ENCODE measurements at regions not wholly inside any gene's neighbourhood (a gene's known extent, or its start where the extent isn't known, plus 50 kb on each side); places are given as distances from the start of the nearest gene placed in this dataset.

DNA sequence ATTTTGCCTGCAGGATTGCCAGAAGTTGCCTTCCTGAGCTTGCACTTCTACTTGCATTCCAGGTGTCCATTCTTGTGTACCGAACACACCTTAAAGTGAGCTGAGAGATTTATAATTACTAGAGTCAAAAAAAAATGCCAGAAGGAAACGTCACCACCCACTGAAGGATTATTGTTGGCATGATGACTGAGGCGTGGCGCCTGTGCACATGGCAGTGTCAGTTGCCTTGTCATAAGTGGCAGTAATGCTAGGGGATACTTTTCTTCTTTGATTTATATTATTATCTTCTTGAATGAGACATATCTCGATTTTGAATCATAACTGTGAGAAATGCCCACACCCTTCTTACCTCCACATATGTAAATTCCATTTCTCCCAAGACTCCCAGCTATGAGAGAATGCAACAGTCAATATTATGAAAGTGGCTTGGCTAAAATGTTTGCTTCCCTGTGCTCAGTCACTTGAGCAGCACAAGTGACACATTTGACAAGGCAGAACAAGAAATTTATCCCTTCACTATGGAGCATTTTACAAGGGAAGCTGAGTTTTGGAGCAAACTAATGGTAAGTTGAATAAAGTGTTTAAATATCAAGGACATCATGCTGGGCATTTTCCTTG is 149.5 kb upstream of the SASH1 start:
- Histone ChIP-seq H2BK120ac (replicated peaks; ENCODE audit: low read depth, low read length) (no peak overlapping the region), H3K79me2 (ENCODE audit: control insufficient read depth in 1 of 2, insufficient read depth in 2 of 2, low read length in 2 of 2) (no peaks in the 10 kb centered on the region), H3K56ac (replicated peaks; ENCODE audit: insufficient read length, low read depth, low read length) (no peak overlapping the region), H3K18ac (ENCODE audit: extremely low read depth, low read length) (no peak overlapping the region), H4K5ac (ENCODE audit: insufficient read length, low read depth, low read length) (no peak overlapping the region), H2BK15ac (ENCODE audit: low read length) (no peak overlapping the region), H3K27ac (ENCODE audit: low read depth, low read length) (no peak overlapping the region), H3K4me3 (ENCODE audit: extremely low read depth in 1 of 4, insufficient read depth in 2 of 4, low read depth in 3 of 4, low read length in 4 of 4) (no peak overlapping the region), H2BK20ac (ENCODE audit: low read length) (no peak overlapping the region), H3K4me2 (ENCODE audit: insufficient read depth in 1 of 2, low read depth in 2 of 2, low read length in 2 of 2) (no peak overlapping the region), H3K9ac (replicated peaks in 1 of 4; ENCODE audit: extremely low read depth in 1 of 4, low read depth in 3 of 4, low read length in 3 of 4) (no peak overlapping the region), H2BK12ac (ENCODE audit: low read depth, low read length) (no peak overlapping the region), H3K23ac (ENCODE audit: insufficient read length) (no peak overlapping the region), H4K91ac (replicated peaks; ENCODE audit: insufficient read length, low read length) (no peak overlapping the region), H3K9me3 (ENCODE audit: insufficient read depth in 2 of 2, low read depth in 1 of 2, low read length in 1 of 2) (no peaks in the 10 kb centered on the region), H4K20me1 (replicated peaks in 1 of 2; ENCODE audit: control insufficient read depth in 1 of 2, insufficient read depth in 2 of 2, low read length in 2 of 2) (no peaks in the 10 kb centered on the region), H2AK5ac (ENCODE audit: low read depth, low read length) (no peak overlapping the region), H2BK5ac (ENCODE audit: low read depth, low read length) (no peak overlapping the region), H3K79me1 (ENCODE audit: low read depth, low read length) (no peaks in the 10 kb centered on the region), H2AFZ (ENCODE audit: low read length) (no peak overlapping the region), H4K8ac (ENCODE audit: extremely low read depth, insufficient read depth, low read length) (no peak overlapping the region), H3K4me1 (replicated peaks in 1 of 4; ENCODE audit: control insufficient read depth in 3 of 4, insufficient read depth in 4 of 4, low read length in 3 of 4) (no peaks in the 10 kb centered on the region), H3K36me3 (ENCODE audit: control insufficient read depth in 2 of 4, insufficient read depth in 4 of 4, low read length in 3 of 4) (no peaks in the 10 kb centered on the region), H3K4ac (replicated peaks; ENCODE audit: insufficient read length, low read depth, low read length) (no peak overlapping the region), H3K27me3 (replicated peaks in 1 of 4; ENCODE audit: control insufficient read depth in 3 of 4, extremely low read depth in 1 of 4, insufficient read depth in 3 of 4, low read length in 3 of 4) (no peaks in the 10 kb centered on the region), H3K14ac (ENCODE audit: insufficient read length) (no peak overlapping the region), H3K23me2 (ENCODE audit: low read depth, low read length) (no peaks in the 10 kb centered on the region)
- FAIRE-seq (no peak), DNase-seq (ENCODE audit: low read depth in 1 of 2, low spot score in 2 of 2) (no peak)
- 82% methylated on average over 5 of the region's 5 CpGs; no CpG with 5 or more reads in 1 of the 2 experiments for WGBS, 2 experiments (ENCODE audit: extremely low coverage in 1 of 2, insufficient coverage in 1 of 2, insufficient read length in 1 of 2, insufficient replicate concordance in 2 of 2, low coverage in 1 of 2, low lambda C conversion rate in 2 of 2, missing lambda C conversion rate in 1 of 2)
- CTCF ChIA-PET (ENCODE audit: partially characterized antibody) = interaction anchor here (1.2 to 3.0 kb wide), 3 partner anchors 10 to 16 kb away, joined by 4 to 16 read pairs (median 16); no protein-coding TSS in a partner anchor
- POLR2A ChIA-PET (ENCODE audit: partially characterized antibody) = no interaction called here
- TF ChIP-seq SRF (IDR thresholded peaks at IDR 0.05; ENCODE audit: low read depth, low read length) (no peak), SIX5 (IDR thresholded peaks at IDR 0.05; ENCODE audit: low read depth, low read length) (no peak), SP1 (IDR thresholded peaks at IDR 0.05; ENCODE audit: low read depth, low read length) (no peak), TEAD4 (IDR thresholded peaks at IDR 0.05; ENCODE audit: low read depth, low read length) (no peak)

Data from H1 (cell line).